ENCODE measurements at regions not wholly inside any gene's neighbourhood (a gene's known extent, or its start where the extent isn't known, plus 50 kb on each side); places are given as distances from the start of the nearest gene placed in this dataset.

GRCh38 chr2:136062066-136062837, 55.7 kb downstream of the CXCR4 start:
- no peaks in the 10 kb centered on the region for H3K27me3 ChIP-seq (ENCODE audit: control insufficient read depth, insufficient read depth, low read length)
- CTCF ChIA-PET: interaction anchor here (0.9 kb wide), 1 partner anchor 147 kb away, joined by 3 read pairs; no protein-coding TSS in a partner anchor
- no peak overlapping the region for H3K27ac ChIP-seq (ENCODE audit: low read depth, low read length)
- POLR2A ChIA-PET: no interaction called here
- no peak overlapping the region for H3K4me3 ChIP-seq (ENCODE audit: low read depth, low read length)
- no peak for TF ChIP-seq CTCF (IDR thresholded peaks at IDR 0.05; ENCODE audit: low read depth, low read length)
- DNase-seq (ENCODE audit: low read depth, low spot score): no peak
- H3K9me3 ChIP-seq (ENCODE audit: control insufficient read depth, insufficient read depth, low read length): no peaks in the 10 kb centered on the region

- no peaks in the 10 kb centered on the region for H3K27me3 ChIP-seq (ENCODE audit: control insufficient read depth, insufficient read depth, low read length)
- no peak overlapping the region for H3K4me3 ChIP-seq (ENCODE audit: low read depth, low read length)
- POLR2A ChIA-PET: no interaction called here
- CTCF ChIA-PET: interaction anchor here (0.7 kb wide), 1 partner anchor 143 kb away, joined by 5 read pairs; no protein-coding TSS in a partner anchor
- TF ChIP-seq CTCF (IDR thresholded peaks at IDR 0.05; ENCODE audit: low read depth, low read length): no peak
- no peaks in the 10 kb centered on the region for H3K9me3 ChIP-seq (ENCODE audit: control insufficient read depth, insufficient read depth, low read length)
- H3K27ac ChIP-seq (ENCODE audit: low read depth, low read length): no peak overlapping the region
- DNase-seq (ENCODE audit: low read depth, low spot score): no peak
Observed at GRCh38 chr2:136060416-136060815, 57.5 kb downstream of the CXCR4 start.

DNA sequence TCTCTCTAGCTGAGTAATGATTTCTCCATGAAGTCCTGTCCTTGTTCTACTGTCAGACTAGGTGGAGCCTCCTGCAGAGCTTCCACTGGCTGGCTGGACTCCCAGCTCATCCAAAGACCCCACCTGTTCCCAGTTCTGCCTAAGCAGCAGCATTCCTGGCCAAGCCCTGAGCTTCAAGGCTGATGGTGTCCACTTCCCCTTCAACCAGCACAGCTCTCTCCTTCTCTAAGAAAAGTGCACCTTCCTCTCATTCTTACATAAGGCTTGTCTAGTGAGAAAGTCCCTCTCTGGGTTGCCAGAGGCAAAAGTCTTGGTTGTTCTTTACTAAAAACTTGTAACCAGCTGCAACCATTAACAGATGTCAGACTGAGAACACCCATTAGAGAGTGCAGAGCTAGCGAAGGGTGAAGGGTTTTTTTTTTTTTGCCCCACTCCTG, 58.9 kb downstream of the CXCR4 start:
- CTCF ChIA-PET: no interaction called here
- no peak overlapping the region for H3K27ac ChIP-seq (ENCODE audit: low read depth, low read length)
- POLR2A ChIA-PET: no interaction called here

GRCh38 chr2:136058262-136058661, 59.7 kb downstream of the CXCR4 start:
- Histone ChIP-seq H3K9me3 (ENCODE audit: control insufficient read depth, insufficient read depth, low read length) (no peaks in the 10 kb centered on the region), H3K4me3 (ENCODE audit: low read depth, low read length) (no peak overlapping the region), H3K27ac (ENCODE audit: low read depth, low read length) (no peak overlapping the region), H3K27me3 (ENCODE audit: control insufficient read depth, insufficient read depth, low read length) (no peaks in the 10 kb centered on the region)
- CTCF ChIA-PET: no interaction called here
- POLR2A ChIA-PET: no interaction called here
- no peak for DNase-seq (ENCODE audit: low read depth, low spot score)
- no peak for TF ChIP-seq CTCF (IDR thresholded peaks at IDR 0.05; ENCODE audit: low read depth, low read length)

More for the DNA sequence above, 58.9 kb downstream of the CXCR4 start:
- TF ChIP-seq CTCF (IDR thresholded peaks at IDR 0.05; ENCODE audit: low read depth, low read length): no peak
- H3K27me3 ChIP-seq (ENCODE audit: control insufficient read depth, insufficient read depth, low read length): no peaks in the 10 kb centered on the region
- H3K4me3 ChIP-seq (ENCODE audit: low read depth, low read length): no peak overlapping the region
- no peaks in the 10 kb centered on the region for H3K9me3 ChIP-seq (ENCODE audit: control insufficient read depth, insufficient read depth, low read length)
- no peak for DNase-seq (ENCODE audit: low read depth, low spot score)

GRCh38 chr2:136057802-136058140, 60.2 kb downstream of the CXCR4 start:
- no peaks in the 10 kb centered on the region for H3K9me3 ChIP-seq (ENCODE audit: control insufficient read depth, insufficient read depth, low read length)
- CTCF ChIA-PET: interaction anchor here (0.9 kb wide), 1 partner anchor 144 kb away, joined by 3 read pairs; no protein-coding TSS in a partner anchor
- H3K27me3 ChIP-seq (ENCODE audit: control insufficient read depth, insufficient read depth, low read length): no peaks in the 10 kb centered on the region
- DNase-seq (ENCODE audit: low read depth, low spot score): no peak
- POLR2A ChIA-PET: no interaction called here
- no peak for TF ChIP-seq CTCF (IDR thresholded peaks at IDR 0.05; ENCODE audit: low read depth, low read length)
- no peak overlapping the region for H3K4me3 ChIP-seq (ENCODE audit: low read depth, low read length)
- H3K27ac ChIP-seq (ENCODE audit: low read depth, low read length): no peak overlapping the region
